Progenitor cell of endocrine pancreas (in vitro differentiated cells): ENCODE measurements at regions not wholly inside any gene's neighbourhood (a gene's known extent, or its start where the extent isn't known, plus 50 kb on each side); places are given as distances from the start of the nearest gene placed in this dataset.

ENCODE experiments used
- DNase-seq: peaks from one replicate; pipeline ENCODE4 v3.0.0; 2021; ENCODE audit warnings: low spot score; ENCODE audit not compliant: unreplicated experiment
- H3K27ac Mint-ChIP-seq: 2 replicates; pipeline ENCODE4 v1.8.0; 2021; ENCODE audit warnings: mild to moderate bottlenecking, moderate library complexity, mixed read lengths
- H3K27me3 Mint-ChIP-seq: 2 replicates; pipeline ENCODE4 v1.8.0; 2021; ENCODE audit warnings: mixed read lengths
- H3K36me3 Mint-ChIP-seq: 2 replicates; pipeline ENCODE4 v1.8.0; 2022; ENCODE audit warnings: mixed read lengths; ENCODE audit not compliant: insufficient read depth
- H3K4me1 Mint-ChIP-seq: 2 replicates; pipeline ENCODE4 v1.8.0; 2021; ENCODE audit warnings: low read depth, mixed read lengths
- H3K4me3 Mint-ChIP-seq: 2 replicates; pipeline ENCODE4 v1.8.0; 2021; ENCODE audit warnings: low read depth, mild to moderate bottlenecking, moderate library complexity, mixed read lengths
- H3K9me3 Mint-ChIP-seq: 2 replicates; pipeline ENCODE4 v1.8.0; 2021; ENCODE audit warnings: low read depth, mixed read lengths
- CTCF ChIP-seq: fragments of 200-600 bp; sonication (generic); IDR thresholded peaks from one replicate; pipeline ENCODE4 v1.5.0; 2021; ENCODE audit warnings: antibody characterized with exemption, mild to moderate bottlenecking; ENCODE audit not compliant: unreplicated experiment

DNA sequence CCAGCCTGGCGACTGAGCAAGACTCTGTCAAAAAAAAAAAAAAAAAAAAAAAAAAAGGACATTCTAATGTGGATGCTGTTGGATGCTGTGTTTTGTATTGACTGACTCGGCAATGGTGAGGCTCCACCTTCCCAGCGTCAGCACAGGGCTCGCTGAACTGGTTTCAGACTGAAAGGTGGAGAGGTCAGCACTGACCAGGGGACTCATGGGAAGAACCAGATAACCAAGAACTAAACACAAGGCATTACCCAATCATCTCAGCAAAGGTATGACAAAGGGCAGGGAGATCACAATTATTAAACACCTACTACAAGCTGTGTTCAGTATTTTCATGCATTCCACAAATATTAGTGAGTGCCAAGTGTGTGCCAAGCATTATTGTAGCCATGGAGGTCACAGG, 103.2 kb downstream of the LRATD1 start:
- no peak for DNase-seq
- Mint-ChIP-seq H3K27ac (no peak overlapping the region), H3K4me1 (no peaks in the 10 kb centered on the region), H3K9me3 (no peaks in the 10 kb centered on the region), H3K36me3 (no peaks in the 10 kb centered on the region), H3K4me3 (no peak overlapping the region), H3K27me3 (peaks cover 3% of the 10 kb centered on the region)
- TF ChIP-seq CTCF, result no peak

DNA sequence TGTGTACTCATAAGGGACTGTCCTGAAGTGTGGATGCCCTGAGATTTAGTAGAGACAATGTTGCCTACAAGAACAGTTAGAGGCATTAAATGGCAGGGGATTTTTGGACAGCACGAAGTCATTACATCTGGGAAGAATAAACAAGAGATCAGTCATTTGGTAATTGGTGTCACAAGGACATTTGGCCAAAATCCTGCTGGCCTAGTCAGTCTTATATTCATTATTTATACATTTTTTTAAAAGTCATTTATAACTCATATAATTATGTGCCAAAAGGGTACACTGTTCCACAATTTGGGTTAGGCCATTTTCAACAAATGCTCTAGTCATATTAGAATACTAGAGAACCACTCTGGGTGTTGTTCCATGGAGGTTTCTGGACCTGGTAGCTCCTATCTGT, 104.7 kb downstream of the LRATD1 start:
- no peak for DNase-seq
- Mint-ChIP-seq H3K36me3 (no peaks in the 10 kb centered on the region), H3K9me3 (no peaks in the 10 kb centered on the region), H3K27me3 (peaks cover 3% of the 10 kb centered on the region), H3K27ac (no peak overlapping the region), H3K4me3 (no peak overlapping the region), H3K4me1 (no peaks in the 10 kb centered on the region)
- TF ChIP-seq CTCF, result no peak

GRCh38 chr2:14743861-14744260, 111.3 kb downstream of the LRATD1 start:
- Mint-ChIP-seq H3K27ac (no peak overlapping the region), H3K4me3 (no peak overlapping the region), H3K27me3 (peaks cover 3% of the 10 kb centered on the region), H3K36me3 (no peaks in the 10 kb centered on the region), H3K4me1 (peaks cover 3% of the 10 kb centered on the region), H3K9me3 (no peaks in the 10 kb centered on the region)
- no peak for TF ChIP-seq CTCF
- DNase-seq, result no peak

- Mint-ChIP-seq H3K9me3 (no peaks in the 10 kb centered on the region), H3K4me1 (peaks cover 3% of the 10 kb centered on the region), H3K4me3 (no peak overlapping the region), H3K36me3 (no peaks in the 10 kb centered on the region), H3K27me3 (no peaks in the 10 kb centered on the region), H3K27ac (no peak overlapping the region)
- DNase-seq, result no peak
- no peak for TF ChIP-seq CTCF
Observed at GRCh38 chr2:14745288-14746076, 113.0 kb downstream of the LRATD1 start.

- H3K27me3 Mint-ChIP-seq, result no peaks in the 10 kb centered on the region
- no peak for TF ChIP-seq CTCF
- H3K4me1 Mint-ChIP-seq, result peaks cover 3% of the 10 kb centered on the region
- no peaks in the 10 kb centered on the region for H3K36me3 Mint-ChIP-seq
- no peak for DNase-seq
- no peaks in the 10 kb centered on the region for H3K9me3 Mint-ChIP-seq
- no peak overlapping the region for H3K4me3 Mint-ChIP-seq
- H3K27ac Mint-ChIP-seq, result no peak overlapping the region
Observed at GRCh38 chr2:14746133-14746532, 113.6 kb downstream of the LRATD1 start.
